Naive thymus-derived CD4-positive, alpha-beta T cell (primary cell): ENCODE measurements at regions not wholly inside any gene's neighbourhood (a gene's known extent, or its start where the extent isn't known, plus 50 kb on each side); places are given as distances from the start of the nearest gene placed in this dataset.

Experiments
- ATAC-seq: fragments of 150-1000 bp; cut with Tn5 transposase; 2 replicates; pipeline ENCODE4 v1.10.0; 2021; ENCODE audit warnings: mild to moderate bottlenecking, moderate library complexity
- CTCF ChIA-PET: fragments of 350-600 bp; sonication (Branson Sonifier 250); formaldehyde crosslinking; loops from one replicate; lab custom pipeline; 2021; ENCODE audit warnings: antibody characterized with exemption; lab: Charles Lee
- POLR2A ChIA-PET: fragments of 350-600 bp; sonication (Branson Sonifier 250); formaldehyde crosslinking; loops from one replicate; lab custom pipeline; 2021; ENCODE audit warnings: antibody characterized with exemption, inconsistent platforms; lab: Charles Lee
- DNase-seq, 9 donors: peaks; one replicate each; pipeline versions ENCODE4 v3.0.0 to v3.0.0-alpha.2; 2020 to 2022; ENCODE audit warnings: mixed read lengths in 1 of 9
- H3K27ac ChIP-seq: one replicate; pipeline ENCODE4 v1.7.0; 2013; ENCODE audit warnings: mild to moderate bottlenecking, low read depth, low read length, moderate library complexity
- H3K27me3 ChIP-seq, 2 donors: one replicate each; pipeline ENCODE4 v1.7.0; 2013; ENCODE audit warnings: low read length in 2 of 2, mild to moderate bottlenecking in 2 of 2, moderate library complexity in 2 of 2; ENCODE audit not compliant: control insufficient read depth in 2 of 2, insufficient read depth in 2 of 2
- H3K36me3 ChIP-seq, 3 experiments: 1 replicate in 2 of 3; 2 replicates in 1 of 3; pipeline ENCODE4 v1.7.0; 2013; ENCODE audit warnings: low read length in 3 of 3, mild to moderate bottlenecking in 3 of 3, moderate library complexity in 1 of 3; ENCODE audit not compliant: insufficient read depth in 3 of 3, control insufficient read depth in 2 of 3
- H3K4me1 ChIP-seq, 2 donors: one replicate each; pipeline ENCODE4 v1.7.0; 2013; ENCODE audit warnings: low read length in 2 of 2, mild to moderate bottlenecking in 2 of 2, moderate library complexity in 1 of 2; ENCODE audit not compliant: control insufficient read depth in 2 of 2, insufficient read depth in 2 of 2
- H3K4me3 ChIP-seq: 2 replicates; pipeline ENCODE4 v1.7.0; 2013; ENCODE audit warnings: mild to moderate bottlenecking, low read length
- H3K9me3 ChIP-seq, 3 experiments: 1 replicate in 2 of 3; 2 replicates in 1 of 3; pipeline ENCODE4 v1.7.0; 2013; ENCODE audit warnings: low read length in 3 of 3; ENCODE audit not compliant: control insufficient read depth in 2 of 3
- H3K27ac Mint-ChIP-seq, 9 donors: one replicate each; pipeline ENCODE4 v1.8.0; 2020 to 2022; ENCODE audit warnings: mixed read lengths in 9 of 9, mild to moderate bottlenecking in 8 of 9, moderate library complexity in 5 of 9, inconsistent platforms in 2 of 9
- H3K27me3 Mint-ChIP-seq, 5 donors: one replicate each; pipeline ENCODE4 v1.8.0; 2021 to 2022; ENCODE audit warnings: mixed read lengths in 5 of 5, mild to moderate bottlenecking in 1 of 5
- H3K36me3 Mint-ChIP-seq, 5 donors: one replicate each; pipeline ENCODE4 v1.8.0; 2020 to 2022; ENCODE audit warnings: mixed read lengths in 5 of 5, mild to moderate bottlenecking in 3 of 5, inconsistent platforms in 1 of 5
- H3K4me1 Mint-ChIP-seq, 7 donors: one replicate each; pipeline ENCODE4 v1.8.0; 2020 to 2022; ENCODE audit warnings: mixed read lengths in 7 of 7, mild to moderate bottlenecking in 3 of 7, inconsistent platforms in 1 of 7
- H3K4me3 Mint-ChIP-seq, 10 donors: one replicate each; pipeline ENCODE4 v1.8.0; 2020 to 2022; ENCODE audit warnings: mild to moderate bottlenecking in 10 of 10, mixed read lengths in 10 of 10, moderate library complexity in 6 of 10, inconsistent platforms in 2 of 10
- H3K9me3 Mint-ChIP-seq, 11 donors: one replicate each; pipeline ENCODE4 v1.8.0; 2020 to 2022; ENCODE audit warnings: mixed read lengths in 11 of 11, mild to moderate bottlenecking in 4 of 11, inconsistent platforms in 1 of 11, moderate library complexity in 1 of 11
- intact Hi-C, 2 donors: fragments of 100-400 bp; cut with micrococcal nuclease; formaldehyde crosslinking; loops; one replicate each; pipeline ENCODE4 v1.15.1; 2023

DNA sequence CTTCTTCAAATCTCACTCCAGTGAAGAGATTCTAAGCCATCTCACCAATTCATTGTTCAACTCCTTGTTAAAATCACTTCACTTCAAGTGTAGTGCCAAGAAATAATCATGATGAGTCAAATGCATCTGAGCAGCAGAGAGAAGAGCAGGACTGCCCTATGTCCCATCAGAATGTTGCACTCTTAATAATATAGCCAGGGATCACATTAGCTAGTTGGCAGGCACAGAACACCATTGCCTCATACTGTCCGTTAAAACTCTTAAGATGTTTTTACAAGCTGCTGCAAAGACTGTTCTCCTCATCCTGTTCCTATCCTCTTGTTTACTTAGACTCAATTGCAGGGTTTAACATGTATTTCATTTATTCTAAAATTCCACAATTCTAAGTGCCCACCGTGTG is 432.9 kb downstream of the PLPP3 start:
- no peaks in the 10 kb centered on the region for H3K27me3 ChIP-seq
- ATAC-seq, result no peak
- no peak overlapping the region for H3K4me3 Mint-ChIP-seq

DNA sequence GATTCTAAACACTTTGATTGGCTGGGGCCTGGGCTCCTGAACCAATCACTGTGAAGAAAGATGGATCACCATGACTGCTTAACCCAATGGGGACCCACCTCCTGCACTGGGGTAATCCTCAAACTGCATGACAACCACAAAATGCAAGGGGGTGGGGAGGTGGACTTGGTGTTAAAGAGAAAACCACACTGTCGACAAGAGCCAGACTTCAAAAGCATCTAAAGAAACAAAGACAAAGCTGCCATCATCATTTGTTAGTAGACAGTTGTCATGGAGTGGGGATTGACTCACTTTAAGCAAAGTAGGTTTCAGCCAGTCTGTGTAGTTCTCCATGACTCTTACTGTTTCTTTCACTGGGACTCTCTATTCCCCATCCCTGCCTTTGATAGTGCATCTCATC is 433.8 kb downstream of the PLPP3 start:
- Histone ChIP-seq H3K36me3 (no peaks in the 10 kb centered on the region), H3K27me3 (no peaks in the 10 kb centered on the region), H3K4me1 (no peaks in the 10 kb centered on the region), H3K27ac (no peak overlapping the region), H3K4me3 (no peak overlapping the region), H3K9me3 (no peaks in the 10 kb centered on the region)
- DNase-seq (no peak), ATAC-seq (no peak)
- POLR2A ChIA-PET, result no interaction called here
- H3K4me3 Mint-ChIP-seq, result no peak overlapping the region
- H3K4me1 Mint-ChIP-seq, result no peaks in the 10 kb centered on the region
- H3K36me3 Mint-ChIP-seq, result no peaks in the 10 kb centered on the region
- CTCF ChIA-PET, result no interaction called here
- peaks cover 0 to 4% (median 0%) of the 10 kb centered on the region in 5 donors for H3K27me3 Mint-ChIP-seq
- peaks cover 0 to 14% (median 0%) of the 10 kb centered on the region in 11 donors for H3K9me3 Mint-ChIP-seq
- intact Hi-C loops, result no loop called here
- H3K27ac Mint-ChIP-seq, result no peak overlapping the region

More for the DNA sequence above, 432.9 kb downstream of the PLPP3 start:
- no peak for DNase-seq
- Mint-ChIP-seq H3K4me1 (no peaks in the 10 kb centered on the region), H3K36me3 (no peaks in the 10 kb centered on the region), H3K27me3 (peaks cover 0 to 4% (median 0%) of the 10 kb centered on the region in 5 donors), H3K27ac (no peak overlapping the region), H3K9me3 (peaks cover 0 to 14% (median 0%) of the 10 kb centered on the region in 11 donors)
- no peak overlapping the region for H3K27ac ChIP-seq
- no peaks in the 10 kb centered on the region for H3K9me3 ChIP-seq
- intact Hi-C loops, result no loop called here
- CTCF ChIA-PET, result no interaction called here
- POLR2A ChIA-PET, result no interaction called here
- no peaks in the 10 kb centered on the region for H3K36me3 ChIP-seq
- no peaks in the 10 kb centered on the region for H3K4me1 ChIP-seq
- H3K4me3 ChIP-seq, result no peak overlapping the region

DNA sequence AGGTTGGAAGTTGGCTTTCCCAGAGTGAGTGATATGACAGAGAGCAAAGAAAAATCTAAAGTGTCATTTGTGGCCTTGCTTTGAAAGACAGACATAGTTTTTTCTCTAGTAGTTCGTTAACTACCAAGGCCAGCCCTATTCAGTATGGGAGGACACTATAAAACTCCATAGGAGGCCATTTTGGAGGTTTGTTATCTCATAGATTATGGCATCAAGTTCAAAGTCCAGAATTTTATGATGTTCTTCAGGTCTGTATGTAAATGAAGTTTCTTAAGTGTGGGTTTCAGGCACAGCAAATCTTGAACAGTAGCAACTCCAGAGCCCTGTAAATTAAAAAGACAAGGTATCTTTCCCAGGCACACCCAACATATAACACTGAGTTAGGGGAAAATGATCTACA is 437.1 kb downstream of the PLPP3 start:
- H3K4me3 ChIP-seq, result no peak overlapping the region
- ChIA-PET CTCF (no interaction called here), POLR2A (no interaction called here)
- no peaks in the 10 kb centered on the region for H3K9me3 ChIP-seq
- H3K9me3 Mint-ChIP-seq, result peaks cover 0 to 12% (median 0%) of the 10 kb centered on the region in 11 donors
- no peak overlapping the region for H3K4me3 Mint-ChIP-seq
- no peak overlapping the region for H3K27ac Mint-ChIP-seq
- no peaks in the 10 kb centered on the region for H3K4me1 ChIP-seq
- H3K36me3 Mint-ChIP-seq, result no peaks in the 10 kb centered on the region
- no peaks in the 10 kb centered on the region for H3K27me3 ChIP-seq
- intact Hi-C loops, result no loop called here
- H3K36me3 ChIP-seq, result no peaks in the 10 kb centered on the region
- H3K27me3 Mint-ChIP-seq, result peaks cover 0 to 9% (median 0%) of the 10 kb centered on the region in 5 donors
- no peaks in the 10 kb centered on the region for H3K4me1 Mint-ChIP-seq
- ATAC-seq (no peak), DNase-seq (no peak)
- no peak overlapping the region for H3K27ac ChIP-seq

- H3K4me3 Mint-ChIP-seq, result no peak overlapping the region
- CTCF ChIA-PET, result no interaction called here
- H3K27ac ChIP-seq, result no peak overlapping the region
- ATAC-seq (no peak), DNase-seq (no peak)
- no peak overlapping the region for H3K4me3 ChIP-seq
- H3K27ac Mint-ChIP-seq, result no peak overlapping the region
- no peaks in the 10 kb centered on the region for H3K27me3 ChIP-seq
- POLR2A ChIA-PET, result no interaction called here
- H3K4me1 ChIP-seq, result no peaks in the 10 kb centered on the region
- intact Hi-C loops, result no loop called here
- no peaks in the 10 kb centered on the region for H3K4me1 Mint-ChIP-seq
- H3K27me3 Mint-ChIP-seq, result peaks cover 0 to 9% (median 0%) of the 10 kb centered on the region in 5 donors
- H3K36me3 ChIP-seq, result no peaks in the 10 kb centered on the region
- H3K9me3 ChIP-seq, result no peaks in the 10 kb centered on the region
- H3K36me3 Mint-ChIP-seq, result no peaks in the 10 kb centered on the region
- H3K9me3 Mint-ChIP-seq, result peaks cover 0 to 12% (median 0%) of the 10 kb centered on the region in 11 donors
These were observed 439.5 kb downstream of the PLPP3 start for GRCh38 chr1:56139836-56140235.

GRCh38 chr1:56137521-56138505 is 441.6 kb downstream of the PLPP3 start:
- intact Hi-C loops, result no loop called here
- Histone ChIP-seq H3K27ac (no peak overlapping the region), H3K9me3 (no peaks in the 10 kb centered on the region), H3K4me3 (no peak overlapping the region), H3K36me3 (no peaks in the 10 kb centered on the region), H3K4me1 (no peaks in the 10 kb centered on the region), H3K27me3 (no peaks in the 10 kb centered on the region)
- ATAC-seq (no peak), DNase-seq (no peak)
- Mint-ChIP-seq H3K4me3 (no peak overlapping the region), H3K27me3 (peaks cover 0 to 9% (median 0%) of the 10 kb centered on the region in 5 donors), H3K27ac (no peak overlapping the region), H3K36me3 (no peaks in the 10 kb centered on the region), H3K4me1 (no peaks in the 10 kb centered on the region), H3K9me3 (peaks cover 0 to 6% (median 0%) of the 10 kb centered on the region in 11 donors)
- ChIA-PET POLR2A (no interaction called here), CTCF (no interaction called here)

DNA sequence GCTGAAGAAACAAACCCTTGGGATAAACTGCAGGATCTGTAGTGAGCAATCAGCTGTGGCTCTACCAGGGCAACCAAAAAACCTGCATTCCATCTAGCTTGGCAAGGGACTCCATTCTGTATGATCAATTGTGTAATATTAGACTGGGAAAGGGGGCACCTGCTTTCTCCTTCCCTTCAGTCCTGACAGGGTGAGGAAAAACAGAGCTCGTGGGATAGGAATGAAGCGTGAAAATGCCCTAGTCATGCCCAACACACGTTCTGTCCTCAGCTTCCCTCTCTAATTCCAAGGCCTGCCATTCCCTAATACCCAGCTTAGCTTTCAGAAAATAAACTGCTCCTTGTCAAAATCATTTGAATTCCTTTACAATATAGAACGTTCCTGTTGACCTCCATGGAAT is 442.3 kb downstream of the PLPP3 start:
- H3K4me3 Mint-ChIP-seq, result no peak overlapping the region

DNA sequence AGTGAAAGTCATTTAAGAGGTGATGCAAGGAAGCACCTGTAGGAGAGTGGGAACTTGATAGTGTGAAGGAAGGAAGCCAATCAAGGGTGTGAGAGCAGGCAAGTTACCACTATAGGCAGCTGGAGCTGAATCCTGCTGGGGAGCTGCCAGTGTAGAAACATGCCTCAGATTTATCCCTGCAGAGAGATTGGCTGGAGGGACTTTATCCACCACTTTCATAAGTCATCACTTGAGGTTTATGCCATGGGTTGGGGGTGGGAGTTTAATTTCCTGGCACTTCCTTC is 443.6 kb downstream of the PLPP3 start:
- ChIA-PET CTCF (interaction anchor here (0.5 kb wide), 1 partner anchor 149 kb away, joined by 3 read pairs; no protein-coding TSS in a partner anchor), POLR2A (no interaction called here)
- Histone ChIP-seq H3K4me3 (no peak overlapping the region), H3K4me1 (no peaks in the 10 kb centered on the region), H3K36me3 (no peaks in the 10 kb centered on the region), H3K27ac (no peak overlapping the region), H3K27me3 (no peaks in the 10 kb centered on the region), H3K9me3 (no peaks in the 10 kb centered on the region)
- DNase-seq (no peak), ATAC-seq (no peak)
- H3K36me3 Mint-ChIP-seq, result no peaks in the 10 kb centered on the region
- H3K27me3 Mint-ChIP-seq, result peaks cover 0 to 9% (median 0%) of the 10 kb centered on the region in 5 donors
- H3K9me3 Mint-ChIP-seq, result peaks cover 0 to 6% (median 0%) of the 10 kb centered on the region in 11 donors
- H3K27ac Mint-ChIP-seq, result no peak overlapping the region
- peaks cover 0 to 6% (median 0%) of the 10 kb centered on the region in 7 donors for H3K4me1 Mint-ChIP-seq
- intact Hi-C loops, result no loop called here
- H3K4me3 Mint-ChIP-seq, result no peak overlapping the region

More for the DNA sequence above, 442.3 kb downstream of the PLPP3 start:
- Mint-ChIP-seq H3K27me3 (peaks cover 0 to 9% (median 0%) of the 10 kb centered on the region in 5 donors), H3K9me3 (peaks cover 0 to 6% (median 0%) of the 10 kb centered on the region in 11 donors), H3K36me3 (no peaks in the 10 kb centered on the region), H3K27ac (no peak overlapping the region), H3K4me1 (peaks cover 0 to 6% (median 0%) of the 10 kb centered on the region in 7 donors)
- POLR2A ChIA-PET, result no interaction called here
- DNase-seq (no peak), ATAC-seq (no peak)
- Histone ChIP-seq H3K9me3 (no peaks in the 10 kb centered on the region), H3K4me3 (no peak overlapping the region), H3K4me1 (no peaks in the 10 kb centered on the region), H3K36me3 (no peaks in the 10 kb centered on the region), H3K27ac (no peak overlapping the region), H3K27me3 (no peaks in the 10 kb centered on the region)
- CTCF ChIA-PET, result no interaction called here
- intact Hi-C loops, result no loop called here
